HG02571 (cell line): ENCODE measurements at regions not wholly inside any gene's neighbourhood (a gene's known extent, or its start where the extent isn't known, plus 50 kb on each side); places are given as distances from the start of the nearest gene placed in this dataset.
"Not testable (repeated sequence)": the region's sequence is repeated elsewhere in the genome, so short reads cannot be mapped to it uniquely, and the experiment has no call there.

Source experiments
- ATAC-seq: cut with Tn5 transposase; IDR thresholded peaks from one replicate; pipeline ENCODE4 v1.9.1; 2021; ENCODE audit warnings: mild to moderate bottlenecking, moderate library complexity; ENCODE audit not compliant: unreplicated experiment

- no peak for ATAC-seq
These were observed 98.5 kb upstream of the RASSF8 start for GRCh38 chr12:25859976-25860375.

- no peak for ATAC-seq
These were observed 97.3 kb upstream of the RASSF8 start for GRCh38 chr12:25861226-25861625.

GRCh38 chr12:25864306-25865276, 93.9 kb upstream of the RASSF8 start:
- no peak for ATAC-seq

GRCh38 chr12:25866586-25867378, 91.7 kb upstream of the RASSF8 start:
- ATAC-seq = no peak

GRCh38 chr12:25868193-25868592, 90.3 kb upstream of the RASSF8 start:
- no peak for ATAC-seq

- no peak for ATAC-seq
These were observed 86.3 kb upstream of the RASSF8 start for GRCh38 chr12:25872137-25872536.

GRCh38 chr12:25875661-25876060, 82.8 kb upstream of the RASSF8 start:
- no peak for ATAC-seq

- no peak for ATAC-seq
These were observed 82.0 kb upstream of the RASSF8 start for GRCh38 chr12:25876383-25877045.

GRCh38 chr12:25877446-25877845, 81.0 kb upstream of the RASSF8 start:
- no peak for ATAC-seq

- no peak for ATAC-seq
These were observed 76.2 kb upstream of the RASSF8 start for GRCh38 chr12:25882266-25882665.

- no peak for ATAC-seq
These were observed 75.2 kb upstream of the RASSF8 start for GRCh38 chr12:25883026-25883916.

GRCh38 chr12:25884024-25884919, 74.2 kb upstream of the RASSF8 start:
- no peak for ATAC-seq

- no peak for ATAC-seq
These were observed 73.6 kb upstream of the RASSF8 start for GRCh38 chr12:25884920-25885234.

- ATAC-seq = no peak
These were observed 72.1 kb upstream of the RASSF8 start for GRCh38 chr12:25886396-25886795.

GRCh38 chr12:25887367-25887766, 71.1 kb upstream of the RASSF8 start:
- no peak for ATAC-seq

GRCh38 chr12:25889185-25889584, 69.3 kb upstream of the RASSF8 start:
- ATAC-seq = no peak

- not testable (repeated sequence) for ATAC-seq
These were observed 67.4 kb upstream of the RASSF8 start for GRCh38 chr12:25891095-25891494.

- ATAC-seq = no peak
These were observed 63.7 kb upstream of the RASSF8 start for GRCh38 chr12:25894759-25895158.

GRCh38 chr12:25896981-25897380, 61.5 kb upstream of the RASSF8 start:
- ATAC-seq = no peak
